K562 (cell line): ENCODE measurements at regions not wholly inside any gene's neighbourhood (a gene's known extent, or its start where the extent isn't known, plus 50 kb on each side); places are given as distances from the start of the nearest gene placed in this dataset.

ENCODE experiments used
- ATAC-seq: fragments of 200-7000 bp; cut with Tn5 transposase; 3 replicates; pipeline ENCODE4 v1.9.1; 2020; ENCODE audit warnings: moderate library complexity
- BruUV-seq: library from RNA; stranded (reverse); fragments of 400-500 nt; replicated peaks from 2 replicates; lab custom pipeline; 2021; lab: Mats Ljungman, UMichigan
- CTCF ChIA-PET: fragments of 300-600 bp; formaldehyde crosslinking; extraction: SDS; loops from one replicate; lab custom pipeline; 2021; ENCODE audit warnings: low intra/inter-chr PET ratio; lab: Yijun Ruan, JAX
- POLR2A ChIA-PET: fragments of 300-600, 350-650 bp; sonication (Branson Sonifier 250); formaldehyde crosslinking; extraction: SDS; loops from one replicate; lab custom pipeline; 2021; ENCODE audit warnings: antibody characterized with exemption, inconsistent platforms; lab: Yijun Ruan, JAX
- DNase-seq, 4 experiments: peaks; one replicate each; pipeline versions ENCODE4 v3.0.0 to v3.0.0-alpha.2; 2011 to 2018; ENCODE audit warnings: low spot score in 3 of 4, mixed read lengths in 3 of 4; ENCODE audit errors: extremely low read depth in 1 of 4
- FAIRE-seq: peaks from 2 replicates; lab custom pipeline; 2011; peaks lifted over from hg19 to GRCh38; lab: Jason Lieb, UNC
- H2AFZ ChIP-seq: 2 replicates; pipeline ENCODE4 v1.6.0; 2011; ENCODE audit warnings: low read depth, low read length, control low read depth, inconsistent platforms
- H3K27ac ChIP-seq: fragments of 200-600 bp; 3 replicates; pipeline ENCODE4 v1.8.0; 2011; ENCODE audit warnings: low read depth, mild to moderate bottlenecking, control low read depth, inconsistent platforms, low read length, moderate library complexity, mixed read lengths; ENCODE audit errors: extremely low read depth
- H3K27me3 ChIP-seq, 2 experiments: fragments of 300-600 bp in 1 of 2; 2 replicates in 1 of 2; 3 replicates in 1 of 2; pipeline versions ENCODE4 v1.6.0 to v1.8.0; 2011; ENCODE audit warnings: inconsistent platforms in 2 of 2, low read length in 2 of 2, mild to moderate bottlenecking in 1 of 2, mixed read lengths in 1 of 2, moderate library complexity in 1 of 2; ENCODE audit not compliant: control insufficient read depth in 2 of 2, insufficient read depth in 2 of 2
- H3K36me3 ChIP-seq: fragments of 300-600 bp; 3 replicates; pipeline ENCODE4 v1.8.0; 2011; ENCODE audit warnings: mild to moderate bottlenecking, low read length, inconsistent platforms; ENCODE audit not compliant: control insufficient read depth, insufficient read depth
- H3K4me1 ChIP-seq, 2 experiments: fragments of 200-600 bp in 1 of 2; replicated peaks in 1 of 2; 2 replicates in 1 of 2; 3 replicates in 1 of 2; pipeline versions ENCODE4 v1.5.1 to v1.8.0; 2011; ENCODE audit warnings: inconsistent platforms in 2 of 2, low read length in 2 of 2, mild to moderate bottlenecking in 1 of 2, mixed read lengths in 1 of 2, moderate library complexity in 1 of 2; ENCODE audit not compliant: control insufficient read depth in 2 of 2, insufficient read depth in 2 of 2
- H3K4me2 ChIP-seq: 2 replicates; pipeline ENCODE4 v1.6.1; 2011; ENCODE audit warnings: low read length, control low read depth, inconsistent platforms, mixed read lengths; ENCODE audit not compliant: insufficient read depth
- H3K4me3 ChIP-seq: fragments of 200-600 bp; sonication (generic), shearing (Covaris generic); 2 replicates; pipeline ENCODE4 v1.5.1; 2016; ENCODE audit warnings: control low read depth, inconsistent platforms
- H3K79me2 ChIP-seq: fragments of 200-600 bp; 3 replicates; pipeline ENCODE4 v1.8.0; 2011; ENCODE audit warnings: low read length, inconsistent platforms; ENCODE audit not compliant: control insufficient read depth, insufficient read depth
- H3K9ac ChIP-seq, 2 experiments: 2 replicates each; pipeline versions ENCODE4 v1.6.0 to v1.6.1; 2011; ENCODE audit warnings: low read depth in 2 of 2, low read length in 2 of 2, control low read depth in 1 of 2, inconsistent platforms in 1 of 2, mild to moderate bottlenecking in 1 of 2, mixed read lengths in 1 of 2; ENCODE audit not compliant: insufficient read depth in 1 of 2
- H3K9me1 ChIP-seq: one replicate; pipeline ENCODE4 v1.6.0; 2011; ENCODE audit warnings: inconsistent platforms, mild to moderate bottlenecking, low read length, moderate library complexity; ENCODE audit not compliant: control insufficient read depth, insufficient read depth
- H3K9me3 ChIP-seq: replicated peaks from 2 replicates; pipeline ENCODE4 v1.5.1; 2011; ENCODE audit warnings: low read depth, low read length, inconsistent platforms; ENCODE audit not compliant: control insufficient read depth, insufficient read depth
- H4K20me1 ChIP-seq: replicated peaks from 2 replicates; pipeline ENCODE4 v1.6.1; 2011; ENCODE audit warnings: low read length, inconsistent platforms, mixed read lengths; ENCODE audit not compliant: control insufficient read depth, insufficient read depth
- ERF ChIP-seq: fragments of 450-650 bp; formaldehyde crosslinking; IDR thresholded peaks from 2 replicates; pipeline ENCODE4 v1.4.0; 2020; ENCODE audit warnings: mild to moderate bottlenecking, mixed read lengths
- HEY1 ChIP-seq: fragments of 250-450 bp; sonication (Bioruptor Pico); IDR thresholded peaks from 2 replicates; pipeline ENCODE4 v1.5.0; 2020; ENCODE audit warnings: mild to moderate bottlenecking, moderate library complexity, borderline replicate concordance
- IFI16 ChIP-seq: fragments of 250-450 bp; sonication (Bioruptor Pico); IDR thresholded peaks from 2 replicates; pipeline ENCODE4 v2.1.2; 2022; ENCODE audit warnings: mild to moderate bottlenecking, inconsistent platforms
- POLR2B ChIP-seq: fragments of 450-650 bp; IDR thresholded peaks from 2 replicates; pipeline ENCODE4 v1.6.1; 2018; ENCODE audit warnings: low read depth; ENCODE audit not compliant: partially characterized antibody
- RBFOX2 ChIP-seq: fragments of 200-400 bp; formaldehyde crosslinking; IDR thresholded peaks from 2 replicates; pipeline ENCODE4 v1.6.1; 2017; ENCODE audit warnings: low read depth, mild to moderate bottlenecking, low read length, moderate library complexity
- RFX7 ChIP-seq: fragments of 250-450 bp; sonication (Bioruptor Pico); IDR thresholded peaks from 2 replicates; pipeline ENCODE4 v1.5.1; 2021; ENCODE audit warnings: mild to moderate bottlenecking
- SMAD1 ChIP-seq: fragments of 150-350 bp; IDR thresholded peaks from 2 replicates; pipeline ENCODE4 v1.6.1; 2014; ENCODE audit warnings: low read length, low read depth; ENCODE audit not compliant: partially characterized antibody
- THAP12 ChIP-seq: fragments of 250-450 bp; sonication (Bioruptor Pico); IDR thresholded peaks from 2 replicates; pipeline ENCODE4 v1.9.0; 2021; ENCODE audit warnings: mild to moderate bottlenecking, inconsistent platforms
- THRA ChIP-seq: fragments of 450-650 bp; IDR thresholded peaks from 2 replicates; pipeline ENCODE4 v1.6.1; 2017; ENCODE audit warnings: mild to moderate bottlenecking, moderate library complexity
- ZNF717 ChIP-seq: fragments of 250-450 bp; sonication (Bioruptor Pico); IDR thresholded peaks from 2 replicates; pipeline ENCODE4 v1.5.0; 2021
- in situ Hi-C: fragments of 300-500 bp; cut with MboI; formaldehyde crosslinking; loops from 4 replicates; pipeline ENCODE4 v1.15.0; 2018; ENCODE audit warnings: inconsistent platforms, mixed read lengths
- intact Hi-C: fragments of 100-400 bp; cut with micrococcal nuclease; formaldehyde crosslinking; loops from 2 replicates; pipeline ENCODE4 v1.14.2; 2022

GRCh38 chr1:82441402-82441801, 640.7 kb downstream of the ADGRL2 start (continued):
- TF ChIP-seq THRA (no peak), ERF (CRISPR knock-in tag) (no peak), RFX7 (CRISPR knock-in tag) (no peak), HEY1 (CRISPR knock-in tag) (no peak), THAP12 (CRISPR knock-in tag) (no peak)
- TF ChIP-seq, all 486 proteins: peak for 0

GRCh38 chr1:82423174-82423815, 622.6 kb downstream of the ADGRL2 start:
- Histone ChIP-seq H3K36me3 (no peaks in the 10 kb centered on the region), H3K9me3 (no peaks in the 10 kb centered on the region), H4K20me1 (no peaks in the 10 kb centered on the region), H3K9me1 (no peaks in the 10 kb centered on the region), H3K4me2 (no peak overlapping the region), H3K9ac (no peak overlapping the region), H2AFZ (no peak overlapping the region), H3K4me3 (no peak overlapping the region), H3K27ac (no peak overlapping the region), H3K27me3 (no peaks in the 10 kb centered on the region), H3K79me2 (no peaks in the 10 kb centered on the region), H3K4me1 (no peaks in the 10 kb centered on the region)
- ChIA-PET CTCF (no interaction called here), POLR2A (no interaction called here)
- TF ChIP-seq ZNF717 (CRISPR knock-in tag) (no peak), SMAD1 (no peak), IFI16 (CRISPR knock-in tag) (no peak), RBFOX2 (no peak), POLR2B (no peak)
- FAIRE-seq (no peak), DNase-seq (no peak), ATAC-seq (no peak)
- no TSS peak for BruUV-seq
- intact Hi-C loops (no loop called here), in situ Hi-C loops (no loop called here)
